Activated CD4-positive, alpha-beta T cell treated with anti-CD3 and anti-CD28 coated beads, Interleukin-2, Interleukin-4, amounts not matched to agents 100 ng/mL and 50 ng/mL, durations not matched to agents 16 hours and 8 hours (primary cell): ENCODE measurements at regions not wholly inside any gene's neighbourhood (a gene's known extent, or its start where the extent isn't known, plus 50 kb on each side); places are given as distances from the start of the nearest gene placed in this dataset.
A peak's percentile ranks its signal among the peaks of the same experiment; 100 is the strongest.

ENCODE experiments used
- DNase-seq: peaks from one replicate; pipeline ENCODE4 v3.0.0-alpha.2; 2020; ENCODE audit warnings: low spot score

DNA sequence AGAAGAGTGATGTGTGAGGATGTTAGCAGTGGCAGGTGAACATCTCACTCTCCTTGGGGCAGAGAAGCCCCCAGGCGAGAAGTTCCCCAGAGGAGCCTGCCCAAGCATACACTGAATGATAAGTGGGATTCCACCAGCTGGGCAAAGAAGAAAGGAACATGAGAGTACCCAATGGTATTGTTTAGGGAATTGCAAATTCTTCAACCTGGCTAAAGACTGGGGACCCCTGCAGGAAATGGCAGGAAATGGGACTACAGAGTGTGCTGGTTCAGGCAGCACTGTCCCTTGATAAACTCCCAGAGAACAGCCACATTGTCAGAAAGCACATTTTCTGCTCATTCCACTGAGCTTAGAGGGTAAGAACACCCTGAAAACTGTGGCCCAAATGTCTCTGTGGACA is 121.3 kb downstream of the RPS29 start:
- DNase-seq: no peak

GRCh38 chr14:49463146-49463545 is 123.0 kb downstream of the RPS29 start:
- DNase-seq: no peak

- peak; percentile 77 for DNase-seq
Measured at GRCh38 chr14:49461529-49462401, 124.4 kb downstream of the RPS29 start.

GRCh38 chr14:49460662-49461061 is 125.5 kb downstream of the RPS29 start:
- no peak for DNase-seq

GRCh38 chr14:49456589-49456988 is 129.6 kb downstream of the RPS29 start:
- DNase-seq: no peak

DNA sequence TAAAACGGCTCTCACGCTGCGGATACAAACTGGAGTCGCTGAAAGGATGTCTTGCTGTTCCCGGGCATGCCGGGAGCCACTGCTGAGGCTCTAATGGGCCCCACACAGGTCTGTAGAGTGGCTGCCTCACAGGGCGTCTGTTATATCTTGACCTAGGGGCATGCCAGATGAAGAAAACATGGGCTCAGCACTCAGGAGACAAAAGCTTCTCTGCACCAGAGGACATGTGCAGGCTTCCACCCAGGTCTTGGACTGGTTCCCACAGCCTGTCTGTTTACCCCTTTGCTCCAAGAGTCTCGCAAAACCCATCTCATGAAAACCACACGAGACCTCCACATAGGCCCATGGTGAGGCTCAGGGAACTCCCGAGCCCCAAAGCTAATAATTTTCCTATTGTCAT is 134.2 kb downstream of the RPS29 start:
- DNase-seq: no peak

GRCh38 chr14:49449749-49450148 is 136.4 kb downstream of the RPS29 start:
- no peak for DNase-seq

DNA sequence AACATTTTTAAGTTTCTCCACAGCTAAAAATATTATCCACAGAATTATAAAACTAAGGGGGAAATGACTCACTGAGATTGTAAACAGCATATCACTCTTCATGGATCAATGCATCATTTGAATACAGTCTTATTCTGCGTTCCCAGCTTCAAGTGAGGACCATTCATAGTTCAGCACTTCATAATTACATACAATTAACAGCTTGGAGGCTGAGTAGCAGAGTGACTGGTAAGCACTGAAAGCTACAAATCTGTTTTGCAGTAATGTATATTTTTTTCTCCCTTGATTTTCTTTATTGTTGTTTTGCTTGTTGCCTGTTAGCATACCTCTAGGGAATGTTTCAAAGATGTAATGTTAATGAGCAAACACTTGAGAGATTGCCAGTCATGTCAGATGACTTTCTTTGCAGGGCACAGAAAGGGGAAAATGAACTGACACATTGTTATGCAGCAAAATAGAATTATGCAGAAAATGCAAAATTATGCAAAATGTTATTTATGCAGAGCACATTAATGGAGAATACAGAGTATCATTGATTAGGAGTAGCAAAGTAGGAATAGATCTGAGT is 138.6 kb downstream of the RPS29 start:
- no peak for DNase-seq

DNA sequence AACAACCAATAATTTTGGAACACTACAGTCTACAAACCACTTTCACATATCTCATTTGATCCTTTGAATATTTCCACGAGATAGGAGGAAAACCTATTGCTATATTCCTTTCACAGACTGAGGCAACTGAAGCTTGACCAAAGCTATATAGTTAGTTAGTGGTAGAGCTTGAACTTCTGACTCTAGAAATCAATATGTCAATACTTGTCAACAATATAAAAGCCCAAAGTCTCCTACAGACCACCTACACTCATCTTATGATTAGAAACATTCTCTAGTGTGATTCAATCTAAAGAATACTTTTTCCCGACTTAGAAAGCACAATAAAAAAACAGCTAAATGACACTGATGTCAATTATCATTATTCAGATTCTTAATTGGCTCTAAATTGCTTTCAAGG is 139.4 kb downstream of the RPS29 start:
- no peak for DNase-seq

DNA sequence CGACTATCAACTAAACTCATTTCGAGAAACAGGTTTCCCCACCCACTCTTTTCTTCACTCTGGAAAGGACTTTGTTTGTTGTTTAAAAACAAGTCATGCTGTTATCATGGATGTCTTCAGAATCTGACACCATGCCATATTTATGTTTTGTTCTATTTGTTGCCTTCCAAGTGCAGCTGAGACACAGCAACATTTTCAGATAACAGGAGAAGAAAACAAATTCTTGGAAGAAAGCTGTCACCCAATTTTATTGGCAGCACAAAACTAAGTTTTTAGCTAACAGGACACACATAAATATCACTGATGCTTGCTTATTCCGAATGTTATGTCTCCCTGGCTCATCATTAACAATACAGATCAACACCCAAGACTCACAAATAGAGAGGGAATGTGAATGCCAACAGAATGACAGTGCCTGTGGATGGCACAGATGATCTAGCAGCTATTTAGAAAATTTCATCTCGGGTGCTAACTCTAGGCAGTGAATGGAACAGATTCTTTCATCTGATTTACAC is 147.9 kb downstream of the RPS29 start:
- DNase-seq: no peak

GRCh38 chr14:49428076-49428475 is 158.1 kb downstream of the RPS29 start:
- no peak for DNase-seq

GRCh38 chr14:49427117-49427516 is 159.1 kb downstream of the RPS29 start:
- no peak for DNase-seq

DNA sequence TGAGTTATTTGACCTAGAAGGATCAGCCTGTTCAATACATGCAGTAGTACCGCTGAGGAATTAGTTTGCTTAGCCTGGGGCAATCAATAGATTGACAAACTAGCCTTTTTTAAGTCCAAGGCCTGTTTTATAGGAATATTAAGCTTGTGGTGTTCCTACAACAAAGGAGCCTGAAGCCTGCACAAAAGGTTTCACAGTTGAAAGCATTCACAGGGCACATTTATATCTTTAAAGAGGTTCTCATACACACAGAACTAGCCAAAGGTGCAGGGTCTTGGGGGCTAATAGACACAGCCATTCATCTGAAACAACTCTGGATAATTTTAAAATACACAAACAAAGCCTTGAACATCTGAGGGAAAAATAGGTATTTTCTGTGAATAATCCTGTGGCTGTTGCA is 160.3 kb downstream of the RPS29 start:
- no peak for DNase-seq

- no peak for DNase-seq
Measured at GRCh38 chr14:49424436-49425331, 161.5 kb downstream of the RPS29 start.

DNA sequence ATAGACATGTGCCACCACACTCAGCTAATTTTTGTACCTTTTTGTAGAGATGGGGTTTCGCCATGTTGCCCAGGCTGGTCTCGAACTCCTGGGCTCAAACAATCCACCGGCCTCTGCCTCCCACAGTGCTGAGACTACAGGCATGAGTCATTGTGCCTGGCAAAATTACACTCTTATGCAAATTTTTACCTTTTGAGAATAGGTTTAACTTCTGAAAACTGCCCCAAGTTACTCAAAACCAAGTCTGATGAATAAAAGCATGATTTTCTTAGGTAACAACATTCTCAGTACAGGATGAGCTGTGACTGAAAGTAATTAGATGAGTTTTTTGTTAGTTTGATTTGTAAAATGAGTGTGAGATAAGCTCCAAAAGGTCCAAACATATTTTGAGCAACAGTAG is 166.0 kb downstream of the RPS29 start:
- peak; percentile 47 for DNase-seq

- no peak for DNase-seq
Measured at GRCh38 chr14:49418789-49419188, 167.4 kb downstream of the RPS29 start.

DNA sequence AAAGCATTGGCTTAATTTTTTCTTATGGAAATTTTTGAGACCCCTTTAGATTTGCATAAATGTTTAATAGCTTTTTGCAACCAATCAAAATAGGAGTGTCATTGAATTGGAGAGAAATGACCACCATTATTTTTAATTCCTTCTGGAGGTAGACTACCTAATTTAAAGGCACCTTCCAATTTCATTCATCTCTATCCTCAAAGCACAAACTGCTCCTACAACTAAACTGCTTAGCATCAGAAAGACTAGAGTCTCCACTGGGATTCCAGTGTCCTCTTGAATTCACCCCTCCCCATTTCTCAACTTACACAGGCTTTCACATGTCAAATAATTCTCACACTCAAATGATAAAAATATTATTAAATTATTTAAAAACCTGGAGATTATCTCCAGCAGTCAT is 168.4 kb downstream of the RPS29 start:
- no peak for DNase-seq

GRCh38 chr14:49408187-49408933 is 177.8 kb downstream of the RPS29 start:
- DNase-seq: no peak

DNA sequence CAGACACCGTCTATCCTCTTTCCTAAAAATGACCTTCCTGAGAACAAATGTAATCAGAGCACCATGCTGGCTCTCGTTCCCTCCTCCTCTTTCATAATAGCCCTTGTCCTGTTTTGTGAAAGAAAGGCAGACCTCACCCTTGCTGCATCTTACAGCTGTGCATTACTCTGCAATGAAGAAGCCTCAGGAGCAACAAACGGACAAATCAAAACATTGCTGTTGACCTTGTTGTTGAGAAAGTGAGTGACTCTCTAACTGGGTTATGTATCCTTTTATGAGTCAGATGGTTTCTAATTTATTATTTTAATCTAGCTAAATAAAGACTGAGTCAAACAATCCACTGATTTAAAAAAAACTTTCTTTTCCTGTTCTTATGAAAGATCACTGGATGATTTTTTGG is 180.9 kb downstream of the RPS29 start:
- DNase-seq: peak; percentile 22

DNA sequence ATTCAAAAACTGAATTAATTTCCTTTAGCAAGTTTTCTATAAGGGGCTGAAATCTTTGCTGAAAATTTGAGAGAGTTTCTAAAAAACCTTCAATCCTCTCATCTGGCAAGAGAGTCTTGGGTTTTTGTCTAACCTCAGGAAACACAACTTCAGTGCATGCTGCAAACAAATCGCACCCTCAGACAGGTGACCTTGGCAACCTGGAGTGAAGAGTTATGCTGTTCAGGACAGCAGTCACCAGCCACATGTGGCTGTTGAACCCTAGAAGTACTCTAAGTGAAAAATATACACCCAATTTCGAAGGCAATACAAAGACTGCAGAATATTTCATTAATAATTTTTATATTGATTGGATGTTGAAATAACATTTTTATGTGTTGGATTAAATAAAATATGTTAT is 184.8 kb downstream of the RPS29 start:
- no peak for DNase-seq

DNA sequence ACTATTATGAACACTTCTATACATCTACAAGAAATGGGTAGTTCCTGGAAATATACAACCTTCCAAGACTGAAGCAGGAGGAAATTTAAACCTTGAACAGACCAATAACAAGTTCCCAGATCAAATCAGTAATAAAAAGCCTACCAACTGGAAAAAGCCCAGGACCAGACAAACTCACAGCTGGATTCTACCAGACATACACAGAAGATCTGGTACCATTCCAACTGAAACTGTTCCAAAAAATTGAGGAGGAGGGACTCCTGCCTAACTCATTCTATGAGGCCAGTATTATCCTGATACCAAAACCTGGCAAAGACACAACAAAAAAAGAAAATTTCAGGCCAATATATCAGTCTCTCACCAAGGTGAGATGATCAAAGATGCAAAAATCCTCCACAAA is 189.4 kb downstream of the RPS29 start:
- DNase-seq: no peak

DNA sequence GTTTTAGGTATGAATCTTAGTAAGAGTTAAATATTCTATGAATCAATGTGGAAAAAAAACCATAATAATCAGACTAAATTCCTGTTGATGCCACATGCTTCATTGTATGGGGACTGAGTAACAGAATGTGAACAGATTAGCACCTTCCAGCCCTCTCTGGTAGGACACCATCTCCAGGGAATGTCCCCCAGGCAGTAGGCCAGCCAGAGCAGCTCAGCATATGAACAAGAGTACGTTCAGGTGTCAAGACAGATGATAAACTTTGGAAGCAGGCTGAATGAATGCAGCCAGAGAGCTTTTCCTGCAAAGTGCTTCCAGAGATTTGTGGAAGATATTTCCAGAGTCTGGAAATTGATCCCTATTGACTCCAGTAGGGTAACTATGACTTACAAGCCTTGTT is 204.4 kb downstream of the RPS29 start:
- DNase-seq: no peak
